PC-3 (cell line): ENCODE measurements at regions not wholly inside any gene's neighbourhood (a gene's known extent, or its start where the extent isn't known, plus 50 kb on each side); places are given as distances from the start of the nearest gene placed in this dataset.

ENCODE experiments used
- CTCF ChIP-seq: fragments of 300-600 bp; sonication (generic); conservative IDR thresholded peaks from 2 replicates; pipeline ENCODE4 v1.5.1; 2017; ENCODE audit warnings: antibody characterized with exemption, low read depth, mild to moderate bottlenecking, low read length
- EZH2 ChIP-seq: fragments of 300-600 bp; sonication (generic); IDR thresholded peaks from one replicate; pipeline ENCODE4 v1.6.1; 2017; ENCODE audit warnings: antibody characterized with exemption, mild to moderate bottlenecking, low read length; ENCODE audit not compliant: unreplicated experiment

- no peak for TF ChIP-seq CTCF
- no peak for TF ChIP-seq EZH2
Observed at GRCh38 chr7:10919923-10920322, 53.7 kb upstream of the PHF14 start.
